ENCODE measurements at regions not wholly inside any gene's neighbourhood (a gene's known extent, or its start where the extent isn't known, plus 50 kb on each side); places are given as distances from the start of the nearest gene placed in this dataset.

DNA sequence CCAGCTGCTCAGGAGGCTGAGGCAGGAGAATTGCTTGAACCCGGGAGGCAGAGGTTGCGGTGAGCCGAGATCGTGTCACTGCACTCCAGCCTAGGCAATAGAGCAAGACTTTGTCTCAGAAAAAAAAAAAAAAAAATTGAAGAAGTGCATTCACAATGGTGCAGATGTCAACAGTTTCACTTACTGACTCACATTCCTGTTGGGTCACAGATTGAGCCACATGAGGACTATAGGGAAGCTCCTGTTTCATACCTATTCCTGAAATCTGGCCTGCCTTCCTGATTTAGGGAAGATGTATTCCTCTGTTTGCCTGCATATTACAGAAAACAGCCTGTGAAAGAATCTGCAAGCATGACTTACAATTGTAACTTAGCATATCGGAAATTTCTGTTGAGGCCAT lies 78.2 kb downstream of the AKR1C4 start:
- TF ChIP-seq, protein P1, sequence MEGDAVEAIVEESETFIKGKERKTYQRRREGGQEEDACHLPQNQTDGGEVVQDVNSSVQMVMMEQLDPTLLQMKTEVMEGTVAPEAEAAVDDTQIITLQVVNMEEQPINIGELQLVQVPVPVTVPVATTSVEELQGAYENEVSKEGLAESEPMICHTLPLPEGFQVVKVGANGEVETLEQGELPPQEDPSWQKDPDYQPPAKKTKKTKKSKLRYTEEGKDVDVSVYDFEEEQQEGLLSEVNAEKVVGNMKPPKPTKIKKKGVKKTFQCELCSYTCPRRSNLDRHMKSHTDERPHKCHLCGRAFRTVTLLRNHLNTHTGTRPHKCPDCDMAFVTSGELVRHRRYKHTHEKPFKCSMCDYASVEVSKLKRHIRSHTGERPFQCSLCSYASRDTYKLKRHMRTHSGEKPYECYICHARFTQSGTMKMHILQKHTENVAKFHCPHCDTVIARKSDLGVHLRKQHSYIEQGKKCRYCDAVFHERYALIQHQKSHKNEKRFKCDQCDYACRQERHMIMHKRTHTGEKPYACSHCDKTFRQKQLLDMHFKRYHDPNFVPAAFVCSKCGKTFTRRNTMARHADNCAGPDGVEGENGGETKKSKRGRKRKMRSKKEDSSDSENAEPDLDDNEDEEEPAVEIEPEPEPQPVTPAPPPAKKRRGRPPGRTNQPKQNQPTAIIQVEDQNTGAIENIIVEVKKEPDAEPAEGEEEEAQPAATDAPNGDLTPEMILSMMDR (IDR thresholded peaks at IDR 0.05; ENCODE audit: low read depth, low read length): no peak
- TF ChIP-seq EZH2phosphoT487 (IDR thresholded peaks at IDR 0.05; ENCODE audit: low read depth): no peak
- H3K9me3 ChIP-seq (ENCODE audit: insufficient read depth, low read length): no peaks in the 10 kb centered on the region
- no peaks in the 10 kb centered on the region for H4K20me1 ChIP-seq (ENCODE audit: insufficient read depth, low read length)
- no peak overlapping the region for H3K4me3 ChIP-seq (ENCODE audit: low read length)
- no peaks in the 10 kb centered on the region for H3K4me1 ChIP-seq (ENCODE audit: low read length)
- no peaks in the 10 kb centered on the region for H3K36me3 ChIP-seq (replicated peaks; ENCODE audit: low read depth, low read length)
- H3K4me2 ChIP-seq (ENCODE audit: low read length): no peak overlapping the region
- H3K9ac ChIP-seq (ENCODE audit: low read length): no peak overlapping the region
- no peaks in the 10 kb centered on the region for H3K27me3 ChIP-seq (ENCODE audit: low read depth, low read length)
- no peaks in the 10 kb centered on the region for H3K79me2 ChIP-seq (ENCODE audit: low read length)
- no peak overlapping the region for H2AFZ ChIP-seq (ENCODE audit: low read depth, low read length)
- no peak overlapping the region for H3K27ac ChIP-seq (ENCODE audit: low read length)

DNA sequence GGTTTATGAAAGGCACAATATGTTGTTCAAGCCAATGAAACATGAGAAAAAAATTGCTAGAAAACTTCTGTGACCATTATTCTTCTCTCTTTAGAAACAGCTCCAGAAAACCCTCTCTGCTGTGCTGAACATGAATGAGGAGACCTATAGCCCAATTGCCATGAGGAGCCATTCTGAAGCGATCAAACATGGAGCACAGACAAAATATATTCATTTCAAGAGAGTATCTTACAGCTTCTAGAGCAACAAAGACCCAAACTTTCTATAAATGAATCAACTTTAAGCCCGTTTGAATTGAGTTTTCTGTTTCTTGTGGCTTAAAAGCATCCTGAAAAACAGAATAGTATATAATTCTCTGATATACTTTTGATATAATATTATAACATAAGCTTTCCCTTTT lies 83.4 kb upstream of the UCN3 start:
- Histone ChIP-seq H3K9me3 (ENCODE audit: insufficient read depth, low read length) (no peaks in the 10 kb centered on the region), H3K27ac (ENCODE audit: low read length) (no peak overlapping the region), H2AFZ (ENCODE audit: low read depth, low read length) (no peak overlapping the region), H3K79me2 (ENCODE audit: low read length) (no peaks in the 10 kb centered on the region), H3K36me3 (replicated peaks; ENCODE audit: low read depth, low read length) (no peaks in the 10 kb centered on the region), H3K9ac (ENCODE audit: low read length) (no peak overlapping the region), H3K4me1 (ENCODE audit: low read length) (peaks cover 19% of the 10 kb centered on the region), H3K27me3 (ENCODE audit: low read depth, low read length) (no peaks in the 10 kb centered on the region), H3K4me3 (ENCODE audit: low read length) (no peak overlapping the region), H3K4me2 (ENCODE audit: low read length) (no peak overlapping the region), H4K20me1 (ENCODE audit: insufficient read depth, low read length) (no peaks in the 10 kb centered on the region)
- TF ChIP-seq, protein P1 (IDR thresholded peaks at IDR 0.05; ENCODE audit: low read depth, low read length): no peak

DNA sequence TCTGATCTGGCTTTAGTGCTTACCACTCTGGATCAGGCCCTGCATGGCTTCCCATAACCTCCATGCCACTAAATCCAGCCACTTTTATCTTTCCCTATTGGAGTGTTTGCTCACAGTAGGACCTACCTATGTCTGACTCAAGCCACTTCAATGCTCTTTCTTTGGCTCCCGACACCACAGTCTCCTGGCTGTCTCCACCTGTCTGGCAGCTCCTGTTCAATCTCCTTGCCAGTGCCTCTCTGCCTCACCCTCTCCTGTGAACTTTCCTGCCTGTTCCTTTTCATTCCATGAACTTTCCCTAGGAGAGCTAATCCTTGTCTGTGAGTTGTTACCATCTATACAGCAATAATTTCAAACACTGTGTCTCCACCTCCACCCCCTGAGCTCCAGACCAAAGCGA lies 82.6 kb upstream of the UCN3 start:
- Histone ChIP-seq H2AFZ (ENCODE audit: low read depth, low read length) (no peak overlapping the region), H3K9ac (ENCODE audit: low read length) (no peak overlapping the region), H3K27me3 (ENCODE audit: low read depth, low read length) (no peaks in the 10 kb centered on the region), H4K20me1 (ENCODE audit: insufficient read depth, low read length) (no peaks in the 10 kb centered on the region), H3K4me3 (ENCODE audit: low read length) (no peak overlapping the region), H3K4me2 (ENCODE audit: low read length) (no peak overlapping the region), H3K79me2 (ENCODE audit: low read length) (no peaks in the 10 kb centered on the region), H3K27ac (ENCODE audit: low read length) (no peak overlapping the region), H3K9me3 (ENCODE audit: insufficient read depth, low read length) (no peaks in the 10 kb centered on the region), H3K36me3 (replicated peaks; ENCODE audit: low read depth, low read length) (no peaks in the 10 kb centered on the region), H3K4me1 (ENCODE audit: low read length) (peaks cover 19% of the 10 kb centered on the region)
- TF ChIP-seq EZH2phosphoT487 (IDR thresholded peaks at IDR 0.05; ENCODE audit: low read depth): no peak
- TF ChIP-seq, protein P1 (IDR thresholded peaks at IDR 0.05; ENCODE audit: low read depth, low read length): no peak

DNA sequence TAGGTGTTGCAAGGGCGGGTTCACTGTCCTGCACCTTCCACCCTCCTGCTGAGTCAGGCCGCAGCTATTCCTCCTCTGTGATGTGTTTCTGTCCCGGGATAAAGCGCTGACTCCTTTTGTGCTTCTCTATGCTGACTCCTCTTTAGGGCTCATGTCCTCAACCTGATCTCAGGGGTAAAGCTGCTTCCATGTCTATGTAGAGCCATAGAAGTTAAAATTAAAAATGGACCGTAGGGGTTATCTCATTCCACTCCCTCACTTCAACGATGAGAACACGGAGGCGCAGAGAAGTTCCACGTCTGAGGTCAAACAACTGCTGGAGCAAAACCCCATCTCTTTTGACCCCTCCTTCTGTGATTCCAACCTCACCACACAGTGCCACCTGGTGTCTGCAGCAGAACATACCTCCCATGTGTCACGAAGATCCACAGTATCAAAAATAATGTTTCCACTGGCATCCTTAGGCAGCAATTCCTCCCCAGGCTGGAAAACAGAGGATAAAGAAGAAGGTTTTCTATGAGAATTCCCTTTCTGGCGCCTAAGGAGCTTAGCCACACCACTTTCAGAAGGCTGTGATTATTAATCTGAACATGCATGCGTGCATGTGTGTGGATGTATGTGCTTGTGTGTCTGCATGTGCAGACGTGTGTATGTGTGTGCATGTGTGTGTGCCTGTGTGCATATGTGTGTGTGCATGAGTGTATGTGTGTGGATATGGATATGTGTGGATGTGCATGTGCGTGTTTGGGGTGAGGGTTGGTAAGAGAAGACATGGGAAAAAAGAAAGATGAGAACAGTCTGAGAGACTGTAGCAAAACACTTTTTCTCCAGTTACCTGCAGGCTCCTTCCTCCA lies 81.2 kb upstream of the UCN3 start:
- no peaks in the 10 kb centered on the region for H4K20me1 ChIP-seq (ENCODE audit: insufficient read depth, low read length)
- TF ChIP-seq EZH2phosphoT487 (IDR thresholded peaks at IDR 0.05; ENCODE audit: low read depth): no peak
- TF ChIP-seq, protein P1 (IDR thresholded peaks at IDR 0.05; ENCODE audit: low read depth, low read length): peak; percentile 71
- H3K27ac ChIP-seq (ENCODE audit: low read length): peak overlapping the region; percentile 22; the same call in 1 of the 2 replicates
- peak overlapping the region; percentile 27; the same call in 1 of the 2 replicates for H3K9ac ChIP-seq (ENCODE audit: low read length)
- no peaks in the 10 kb centered on the region for H3K27me3 ChIP-seq (ENCODE audit: low read depth, low read length)
- H3K4me1 ChIP-seq (ENCODE audit: low read length): peaks cover 19% of the 10 kb centered on the region
- H3K4me3 ChIP-seq (ENCODE audit: low read length): peak overlapping the region; percentile 60
- no peaks in the 10 kb centered on the region for H3K9me3 ChIP-seq (ENCODE audit: insufficient read depth, low read length)
- H3K4me2 ChIP-seq (ENCODE audit: low read length): peak overlapping the region; percentile 73
- peak overlapping the region; percentile 47 for H2AFZ ChIP-seq (ENCODE audit: low read depth, low read length)
- H3K36me3 ChIP-seq (replicated peaks; ENCODE audit: low read depth, low read length): no peaks in the 10 kb centered on the region
- H3K79me2 ChIP-seq (ENCODE audit: low read length): no peaks in the 10 kb centered on the region

All from OCI-LY3 (cell line).